OCI-LY7 (cell line): ENCODE measurements at regions not wholly inside any gene's neighbourhood (a gene's known extent, or its start where the extent isn't known, plus 50 kb on each side); places are given as distances from the start of the nearest gene placed in this dataset.

Experiments used
- BruUV-seq: library from RNA; stranded (reverse); fragments of 400-500 nt; replicated peaks from 2 replicates; lab custom pipeline; 2021; lab: Mats Ljungman, UMichigan
- CTCF ChIA-PET: fragments of 300-600 bp; sonication (Branson Sonifier 250); formaldehyde crosslinking; loops from one replicate; lab custom pipeline; 2022; ENCODE audit warnings: antibody characterized with exemption; ENCODE audit not compliant: unreplicated experiment; lab: Charles Lee
- POLR2A ChIA-PET: fragments of 300-600 bp; sonication (Branson Sonifier 250); formaldehyde crosslinking; loops from one replicate; lab custom pipeline; 2022; ENCODE audit warnings: antibody characterized with exemption; lab: Charles Lee
- DNase-seq: peaks from one replicate; pipeline ENCODE4 v3.0.0-alpha.2; 2015; ENCODE audit warnings: low spot score
- H2AFZ ChIP-seq: fragments of 200-600 bp; sonication (generic), shearing (Covaris generic); 2 replicates; pipeline ENCODE4 v1.6.1; 2014; ENCODE audit warnings: mild to moderate bottlenecking, antibody characterized with exemption, low read length, moderate library complexity
- H3K27ac ChIP-seq: fragments of 200-600 bp; sonication (generic); 2 replicates; pipeline ENCODE4 v1.5.1; 2014; ENCODE audit warnings: mixed run types, low read depth, mild to moderate bottlenecking, moderate library complexity, low read length, inconsistent platforms; ENCODE audit not compliant: poor library complexity, severe bottlenecking
- H3K36me3 ChIP-seq: fragments of 200-600 bp; sonication (generic); 2 replicates; pipeline ENCODE4 v1.6.1; 2014; ENCODE audit warnings: mild to moderate bottlenecking, antibody characterized with exemption, low read length, moderate library complexity, mixed read lengths; ENCODE audit not compliant: insufficient read depth
- H3K4me1 ChIP-seq: fragments of 200-600 bp; sonication (generic); 2 replicates; pipeline ENCODE4 v1.5.1; 2014; ENCODE audit warnings: mild to moderate bottlenecking, low read length; ENCODE audit not compliant: insufficient read depth, poor library complexity, severe bottlenecking
- H3K4me2 ChIP-seq: fragments of 200-600 bp; sonication (generic); 2 replicates; pipeline ENCODE4 v1.6.1; 2014; ENCODE audit warnings: mild to moderate bottlenecking, low read length
- H3K4me3 ChIP-seq: fragments of 200-600 bp; sonication (generic); 2 replicates; pipeline ENCODE4 v1.5.1; 2014; ENCODE audit warnings: mild to moderate bottlenecking, low read depth, low read length; ENCODE audit not compliant: poor library complexity, severe bottlenecking
- H3K79me2 ChIP-seq: fragments of 200-600 bp; sonication (generic); 2 replicates; pipeline ENCODE4 v1.6.1; 2016; ENCODE audit warnings: low read depth, mild to moderate bottlenecking, low read length, moderate library complexity, mixed read lengths; ENCODE audit not compliant: insufficient read depth
- H3K9me2 ChIP-seq: fragments of 200-600 bp; sonication (generic); 2 replicates; pipeline ENCODE4 v1.6.1; 2016; ENCODE audit warnings: mild to moderate bottlenecking, low read length, mixed read lengths; ENCODE audit not compliant: insufficient read depth
- H3K9me3 ChIP-seq: fragments of 200-600 bp; sonication (generic); 2 replicates; pipeline ENCODE4 v1.6.1; 2014; ENCODE audit warnings: mild to moderate bottlenecking, mixed run types, low read length, mixed read lengths
- H4K20me1 ChIP-seq: fragments of 200-600 bp; sonication (generic); 2 replicates; pipeline ENCODE4 v1.6.1; 2014; ENCODE audit warnings: mild to moderate bottlenecking, antibody characterized with exemption, low read length, moderate library complexity, mixed read lengths; ENCODE audit not compliant: insufficient read depth
- CTCF ChIP-seq: fragments of 200-600 bp; sonication (generic); conservative IDR thresholded peaks from 2 replicates; pipeline ENCODE4 v1.5.1; 2014; ENCODE audit warnings: mild to moderate bottlenecking, antibody characterized with exemption, low read length, moderate library complexity, mixed read lengths
- EZH2phosphoT487 ChIP-seq: fragments of 200-600 bp; sonication (generic); IDR thresholded peaks from 2 replicates; pipeline ENCODE4 v1.6.1; 2018; ENCODE audit warnings: low read depth, borderline replicate concordance, mild to moderate bottlenecking, mixed run types, antibody characterized with exemption, low read length, moderate library complexity, mixed read lengths
- intact Hi-C: fragments of 100-400 bp; cut with micrococcal nuclease; formaldehyde crosslinking; loops from one replicate; pipeline ENCODE4 v1.10.0; 2022; ENCODE audit not compliant: unreplicated experiment

- intact Hi-C loops = no loop called here
Measured at GRCh38 chr14:61623927-61624326, 71.4 kb upstream of the HIF1A start.

DNA sequence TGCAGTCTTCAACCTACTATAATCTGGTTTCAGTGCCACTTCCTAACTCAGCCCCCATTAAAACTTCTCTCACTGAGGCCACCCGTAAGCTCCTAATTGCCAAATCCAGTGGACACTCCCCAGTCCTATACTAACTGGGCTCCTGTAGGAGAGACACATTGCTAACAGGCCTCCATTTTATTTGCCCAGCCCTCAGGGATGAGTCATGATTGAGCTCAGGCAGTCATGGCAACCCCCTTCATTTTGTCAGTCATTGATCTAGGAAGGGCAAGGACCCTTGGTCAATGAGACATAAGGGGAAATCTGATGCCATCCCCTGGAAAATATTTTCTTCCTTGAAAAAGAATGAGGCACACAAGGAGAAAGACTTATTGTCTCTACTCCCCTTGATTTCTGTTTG, 70.1 kb upstream of the HIF1A start:
- H3K4me1 ChIP-seq = no peaks in the 10 kb centered on the region
- no peak for DNase-seq

More at GRCh38 chr14:61623927-61624326, 71.4 kb upstream of the HIF1A start:
- ChIA-PET POLR2A (interaction anchor here (0.6 to 1.4 kb wide), 6 partner anchors 10 to 172 kb away, joined by 4 to 7 read pairs (median 4); no protein-coding TSS in a partner anchor), CTCF (no interaction called here)
- Histone ChIP-seq H3K79me2 (no peaks in the 10 kb centered on the region), H3K9me2 (no peaks in the 10 kb centered on the region), H3K9me3 (no peaks in the 10 kb centered on the region), H3K4me1 (no peaks in the 10 kb centered on the region), H2AFZ (no peak overlapping the region), H3K27ac (no peak overlapping the region), H3K4me2 (no peak overlapping the region), H3K4me3 (no peak overlapping the region), H4K20me1 (no peaks in the 10 kb centered on the region), H3K36me3 (no peaks in the 10 kb centered on the region)
- DNase-seq = no peak
- no TSS peak for BruUV-seq
- TF ChIP-seq EZH2phosphoT487 = no peak
- no peak for TF ChIP-seq CTCF

More for the DNA sequence above, 70.1 kb upstream of the HIF1A start:
- Histone ChIP-seq H3K4me2 (no peak overlapping the region), H3K79me2 (no peaks in the 10 kb centered on the region), H3K4me3 (no peak overlapping the region), H3K36me3 (no peaks in the 10 kb centered on the region), H3K27ac (no peak overlapping the region), H3K9me3 (no peaks in the 10 kb centered on the region), H3K9me2 (no peaks in the 10 kb centered on the region), H4K20me1 (no peaks in the 10 kb centered on the region), H2AFZ (no peak overlapping the region)
- POLR2A ChIA-PET = interaction anchor here (1.1 kb wide), 1 partner anchor 36 kb away, joined by 3 read pairs; no protein-coding TSS in a partner anchor
- BruUV-seq = no TSS peak
- TF ChIP-seq EZH2phosphoT487 (no peak), CTCF (no peak)
- CTCF ChIA-PET = no interaction called here
- intact Hi-C loops = no loop called here
